HCT116 (cell line): ENCODE measurements at regions not wholly inside any gene's neighbourhood (a gene's known extent, or its start where the extent isn't known, plus 50 kb on each side); places are given as distances from the start of the nearest gene placed in this dataset.

Experiments
- ATAC-seq: fragments of 200-7000 bp; cut with Tn5 transposase; 2 replicates; pipeline ENCODE4 v1.9.1; 2020; ENCODE audit warnings: mild to moderate bottlenecking, moderate library complexity
- BruUV-seq: library from RNA; stranded (reverse); fragments of 400-500 nt; replicated peaks from 2 replicates; lab custom pipeline; 2021; lab: Mats Ljungman, UMichigan
- CTCF ChIA-PET: fragments of 300-600 bp; sonication (Branson Sonifier 250); formaldehyde crosslinking; loops from one replicate; lab custom pipeline; 2021; ENCODE audit warnings: antibody characterized with exemption; lab: Charles Lee
- POLR2A ChIA-PET: fragments of 300-600, 350-600 bp; sonication (Branson Sonifier 250); formaldehyde crosslinking; loops from one replicate; lab custom pipeline; 2021; ENCODE audit warnings: antibody characterized with exemption; lab: Charles Lee
- RAD21 ChIA-PET, 2 experiments: fragments of 300-600 bp; sonication (Branson Sonifier 250); formaldehyde crosslinking; loops; one replicate each; lab custom pipeline; 2023; ENCODE audit warnings: low total read pairs in 2 of 2; ENCODE audit not compliant: uncharacterized antibody in 2 of 2, unreplicated experiment in 2 of 2, low non-redundant PET in 1 of 2; lab: Charles Lee
- DNase-seq: peaks from one replicate; pipeline ENCODE4 v3.0.0-alpha.2; 2010; ENCODE audit warnings: low read depth, low spot score
- H2AFZ ChIP-seq: fragments of 200-600 bp; shearing (Covaris generic), sonication (generic); 2 replicates; pipeline ENCODE4 v1.6.1; 2017; ENCODE audit warnings: low read depth, mixed run types, mixed read lengths, antibody characterized with exemption, low read length; ENCODE audit not compliant: poor library complexity, severe bottlenecking
- H3K27ac ChIP-seq: 2 replicates; pipeline ENCODE4 v1.5.1; 2012; ENCODE audit warnings: low read depth, low read length
- H3K27me3 ChIP-seq: fragments of 200-600 bp; sonication (generic); 2 replicates; pipeline ENCODE4 v1.6.1; 2016; ENCODE audit warnings: mixed run types, low read length, mixed read lengths; ENCODE audit not compliant: insufficient read depth
- H3K36me3 ChIP-seq, 2 experiments: fragments of 200-500 bp in 1 of 2; fragments of 200-600 bp in 1 of 2; sonication (Bioruptor generic) in 1 of 2; sonication (generic) in 1 of 2; 2 replicates each; pipeline versions ENCODE4 v1.5.1 to v1.6.1; 2014 to 2016; ENCODE audit warnings: low read length in 2 of 2, inconsistent platforms in 1 of 2, mixed read lengths in 1 of 2, mixed run types in 1 of 2; ENCODE audit not compliant: insufficient read depth in 2 of 2, control insufficient read depth in 1 of 2
- H3K4me1 ChIP-seq, 2 experiments: fragments of 200-600 bp in 1 of 2; sonication (generic) in 1 of 2; 2 replicates each; pipeline versions ENCODE4 v1.5.1 to v1.6.1; 2012 to 2017; ENCODE audit warnings: low read length in 2 of 2, inconsistent platforms in 1 of 2, mild to moderate bottlenecking in 1 of 2, mixed read lengths in 1 of 2, mixed run types in 1 of 2, moderate library complexity in 1 of 2; ENCODE audit not compliant: insufficient read depth in 2 of 2, control insufficient read depth in 1 of 2
- H3K4me2 ChIP-seq: fragments of 200-600 bp; sonication (generic); 2 replicates; pipeline ENCODE4 v1.6.1; 2017; ENCODE audit warnings: mixed run types, low read length, mixed read lengths
- H3K4me3 ChIP-seq, 2 experiments: fragments of 200-600 bp in 1 of 2; sonication (generic) in 1 of 2; replicated peaks in 1 of 2; 2 replicates each; pipeline ENCODE4 v1.5.1; 2011 to 2016; ENCODE audit warnings: low read length in 2 of 2, control low read depth in 1 of 2, low read depth in 1 of 2, mild to moderate bottlenecking in 1 of 2, mixed read lengths in 1 of 2, mixed run types in 1 of 2
- H3K79me2 ChIP-seq: fragments of 200-600 bp; sonication (generic); 2 replicates; pipeline ENCODE4 v1.6.1; 2017; ENCODE audit warnings: mild to moderate bottlenecking, mixed run types, low read length, moderate library complexity, mixed read lengths; ENCODE audit not compliant: insufficient read depth
- H3K9ac ChIP-seq: fragments of 200-600 bp; sonication (generic); 2 replicates; pipeline ENCODE4 v1.6.1; 2016; ENCODE audit warnings: low read length, mixed read lengths
- H3K9me2 ChIP-seq: fragments of 200-600 bp; sonication (generic), shearing (Covaris generic); 2 replicates; pipeline ENCODE4 v1.6.1; 2017; ENCODE audit warnings: mixed run types, mild to moderate bottlenecking, moderate library complexity; ENCODE audit not compliant: insufficient read depth
- H3K9me3 ChIP-seq, 2 experiments: fragments of 200-500 bp in 1 of 2; fragments of 200-600 bp in 1 of 2; sonication (Bioruptor generic) in 1 of 2; sonication (generic) in 1 of 2; 2 replicates each; pipeline ENCODE4 v1.6.1; 2014 to 2017; ENCODE audit warnings: low read length in 2 of 2, mixed read lengths in 2 of 2, inconsistent platforms in 1 of 2, low read depth in 1 of 2, mild to moderate bottlenecking in 1 of 2, mixed run types in 1 of 2, moderate library complexity in 1 of 2; ENCODE audit not compliant: control insufficient read depth in 1 of 2, insufficient read depth in 1 of 2
- H4K20me1 ChIP-seq: fragments of 200-600 bp; sonication (generic), shearing (Covaris generic); 2 replicates; pipeline ENCODE4 v1.6.1; 2017; ENCODE audit warnings: mixed run types, mild to moderate bottlenecking, moderate library complexity; ENCODE audit not compliant: insufficient read depth
- CTCF ChIP-seq, 3 experiments: fragments of 200-600 bp in 1 of 3; sonication (generic) in 1 of 3; IDR thresholded peaks in 2 of 3; conservative IDR thresholded peaks in 1 of 3; 2 replicates each; pipeline ENCODE4 v1.5.1; 2012 to 2017; ENCODE audit warnings: low read depth in 2 of 3, low read length in 2 of 3, antibody characterized with exemption in 1 of 3, borderline replicate concordance in 1 of 3, control low read depth in 1 of 3, mild to moderate bottlenecking in 1 of 3, mixed read lengths in 1 of 3, mixed run types in 1 of 3, moderate library complexity in 1 of 3; ENCODE audit not compliant: insufficient read depth in 1 of 3
- ELF1 ChIP-seq: IDR thresholded peaks from 2 replicates; pipeline ENCODE4 v1.6.1; 2012; ENCODE audit warnings: low read depth, borderline replicate concordance
- EZH2 ChIP-seq: fragments of 200-600 bp; sonication (generic); IDR thresholded peaks from 2 replicates; pipeline ENCODE4 v1.6.1; 2017; ENCODE audit warnings: antibody characterized with exemption, mixed run types
- FOSL1 ChIP-seq: IDR thresholded peaks from 2 replicates; pipeline ENCODE4 v1.6.1; 2012; ENCODE audit warnings: low read depth
- POLR2A ChIP-seq: IDR thresholded peaks from 2 replicates; pipeline ENCODE4 v1.7.0; 2011; ENCODE audit warnings: borderline replicate concordance; ENCODE audit not compliant: insufficient read depth, insufficient read length; ENCODE audit errors: extremely low read depth
- RAD21 ChIP-seq: IDR thresholded peaks from 2 replicates; pipeline ENCODE4 v1.6.1; 2012; ENCODE audit warnings: low read depth, mild to moderate bottlenecking
- SIN3A ChIP-seq: IDR thresholded peaks from 2 replicates; pipeline ENCODE4 v1.6.1; 2012; ENCODE audit warnings: low read depth
- SP1 ChIP-seq: IDR thresholded peaks from 2 replicates; pipeline ENCODE4 v1.6.1; 2012; ENCODE audit warnings: low read depth
- SRF ChIP-seq: IDR thresholded peaks from 2 replicates; pipeline ENCODE4 v1.6.1; 2012; ENCODE audit warnings: low read depth
- TCF7L2 ChIP-seq: IDR thresholded peaks from 2 replicates; pipeline ENCODE4 v1.7.0; 2011; ENCODE audit warnings: borderline replicate concordance, inconsistent platforms; ENCODE audit not compliant: insufficient read depth, insufficient read length; ENCODE audit errors: extremely low read depth
- YY1 ChIP-seq: IDR thresholded peaks from 2 replicates; pipeline ENCODE4 v1.6.1; 2011; ENCODE audit warnings: low read length, low read depth, moderate library complexity, mild to moderate bottlenecking; ENCODE audit not compliant: insufficient replicate concordance; ENCODE audit errors: extremely low read depth
- ZFX ChIP-seq: fragments of 450-650 bp; IDR thresholded peaks from 2 replicates; pipeline ENCODE4 v1.6.1; 2017
- intact Hi-C: fragments of 100-400 bp; cut with micrococcal nuclease; formaldehyde crosslinking; loops from 2 replicates; pipeline ENCODE4 v1.10.0; 2022
- TF ChIP-seq, protein P1 (sequence below): IDR thresholded peaks from 2 replicates; pipeline ENCODE4 v1.6.1; 2012

DNA sequence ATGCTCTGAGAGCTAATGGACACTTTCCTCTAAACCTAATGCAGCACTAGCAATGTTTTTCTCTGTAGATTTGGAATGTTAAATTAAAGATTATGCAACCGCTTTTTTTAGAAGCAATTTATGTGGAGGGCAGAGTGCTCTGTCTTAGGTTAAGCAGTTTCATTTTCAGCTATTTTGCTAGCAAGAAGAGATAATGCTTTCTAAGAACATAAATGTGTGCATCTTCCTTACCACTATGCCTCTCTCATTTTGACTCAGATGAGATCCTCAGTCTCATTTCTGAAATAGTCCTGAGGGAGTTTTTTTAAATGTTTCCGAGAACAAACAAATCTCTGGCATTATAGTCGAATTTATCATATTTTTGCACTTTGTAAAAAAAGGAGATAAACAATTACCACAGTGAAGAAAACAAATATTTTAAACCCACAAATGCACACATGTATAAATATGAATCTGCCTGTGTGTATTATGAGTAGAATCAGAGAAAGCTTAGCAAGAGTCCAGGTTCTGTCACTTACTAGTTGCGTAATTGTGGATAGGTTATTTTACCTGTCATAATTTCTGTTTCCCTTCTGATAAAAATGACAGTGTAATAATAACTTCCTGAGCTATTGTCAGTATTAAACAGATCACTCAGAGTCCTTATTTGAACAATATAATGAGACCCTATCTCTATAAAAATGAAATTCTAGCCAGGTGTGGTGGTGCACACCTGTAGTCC is 207.7 kb upstream of the CRIM1 start:
- Histone ChIP-seq H3K9me2 (no peaks in the 10 kb centered on the region), H3K9me3 (no peaks in the 10 kb centered on the region), H3K27ac (no peak overlapping the region), H4K20me1 (no peaks in the 10 kb centered on the region), H3K79me2 (no peaks in the 10 kb centered on the region), H3K9ac (no peak overlapping the region), H3K4me3 (no peak overlapping the region), H3K4me1 (no peaks in the 10 kb centered on the region), H3K36me3 (no peaks in the 10 kb centered on the region), H3K4me2 (no peak overlapping the region), H3K27me3 (peaks cover 9% of the 10 kb centered on the region; the same call in 1 of the 2 replicates), H2AFZ (no peak overlapping the region)
- POLR2A ChIA-PET = no interaction called here
- ATAC-seq (no peak), DNase-seq (no peak)
- no TSS peak for BruUV-seq
- intact Hi-C loops = no loop called here
- CTCF ChIA-PET = no interaction called here
- no peak for TF ChIP-seq SIN3A
- no peak for TF ChIP-seq EZH2
- TF ChIP-seq, protein P1, sequence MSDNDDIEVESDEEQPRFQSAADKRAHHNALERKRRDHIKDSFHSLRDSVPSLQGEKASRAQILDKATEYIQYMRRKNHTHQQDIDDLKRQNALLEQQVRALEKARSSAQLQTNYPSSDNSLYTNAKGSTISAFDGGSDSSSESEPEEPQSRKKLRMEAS = no peak
- TF ChIP-seq TCF7L2 = no peak
- RAD21 ChIA-PET = no interaction called here

GRCh38 chr2:36146765-36147164 is 208.8 kb upstream of the CRIM1 start:
- CTCF ChIA-PET = no interaction called here
- Histone ChIP-seq H3K4me3 (no peak overlapping the region), H3K27ac (no peak overlapping the region), H3K9me2 (no peaks in the 10 kb centered on the region), H3K79me2 (no peaks in the 10 kb centered on the region), H3K4me1 (no peaks in the 10 kb centered on the region), H3K9me3 (no peaks in the 10 kb centered on the region), H3K9ac (no peak overlapping the region), H3K36me3 (no peaks in the 10 kb centered on the region), H2AFZ (no peak overlapping the region), H3K4me2 (no peak overlapping the region), H4K20me1 (no peaks in the 10 kb centered on the region), H3K27me3 (peaks cover 9% of the 10 kb centered on the region; the same call in 1 of the 2 replicates)
- POLR2A ChIA-PET = no interaction called here
- RAD21 ChIA-PET = no interaction called here
- intact Hi-C loops = no loop called here
- BruUV-seq = no TSS peak
- TF ChIP-seq ZFX (no peak), SP1 (no peak), ELF1 (no peak), TCF7L2 (no peak), SRF (no peak), POLR2A (no peak), FOSL1 (no peak), RAD21 (no peak), CTCF (IDR thresholded peaks at IDR 0.05 in 2 of 3, conservative IDR thresholded peaks at IDR 0.05 in 1 of 3; ENCODE audit: borderline replicate concordance in 1 of 3, insufficient read depth in 1 of 3, low read depth in 2 of 3, low read length in 2 of 3) (no peak), YY1 (no peak)
- TF ChIP-seq, protein P1 = no peak
- ATAC-seq (no peak), DNase-seq (no peak)
